Activated CD8-positive, alpha-beta memory T cell treated with anti-CD3 and anti-CD28 coated beads for 48 hours (primary cell): ENCODE measurements at regions not wholly inside any gene's neighbourhood (a gene's known extent, or its start where the extent isn't known, plus 50 kb on each side); places are given as distances from the start of the nearest gene placed in this dataset.
"Not testable (repeated sequence)": the region's sequence is repeated elsewhere in the genome, so short reads cannot be mapped to it uniquely, and the experiment has no call there.

Source experiments
- DNase-seq, 3 experiments: peaks; one replicate each; pipeline ENCODE4 v3.0.0-alpha.2; 2020; ENCODE audit warnings: low read depth in 2 of 3, low spot score in 2 of 3

GRCh38 chr6:11299421-11299784 lies 66.9 kb upstream of the NEDD9 start:
- DNase-seq = not testable (repeated sequence)

DNA sequence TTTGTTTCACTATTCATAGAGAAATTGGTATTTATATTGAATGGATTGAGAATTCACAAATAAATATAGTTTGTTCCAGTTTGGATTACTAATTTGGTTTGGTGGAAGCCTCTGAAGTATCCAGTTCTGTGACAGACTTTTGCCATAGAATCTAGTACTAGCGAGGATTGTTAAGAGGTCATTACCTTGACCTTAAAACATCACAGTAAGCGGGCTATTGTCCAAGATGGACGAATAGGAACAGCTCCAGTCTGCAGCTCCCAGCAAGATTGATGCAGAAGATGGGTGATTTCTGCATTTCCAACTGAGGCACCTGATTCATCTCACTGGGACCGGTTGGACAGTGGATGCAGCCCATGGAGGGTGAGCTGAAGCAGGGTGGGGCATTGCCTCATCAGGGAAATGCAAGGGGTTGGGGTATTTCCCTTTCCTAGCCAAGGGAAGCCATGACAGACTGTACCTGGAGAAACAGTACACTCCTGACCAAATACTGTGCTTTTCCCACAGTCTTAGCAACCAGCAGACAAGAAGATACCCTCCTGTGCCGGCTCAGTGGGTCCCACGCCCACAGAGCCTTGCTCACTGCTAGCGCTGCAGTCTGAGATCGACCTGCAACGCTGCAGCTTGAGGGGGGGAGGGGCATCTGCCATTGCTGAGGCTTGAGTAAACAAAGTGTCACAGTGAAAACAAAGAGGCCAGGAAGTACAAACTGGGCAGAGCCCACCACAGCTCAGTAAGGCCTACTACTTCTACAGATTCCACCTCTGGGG lies 66.4 kb upstream of the NEDD9 start:
- DNase-seq = no peak

DNA sequence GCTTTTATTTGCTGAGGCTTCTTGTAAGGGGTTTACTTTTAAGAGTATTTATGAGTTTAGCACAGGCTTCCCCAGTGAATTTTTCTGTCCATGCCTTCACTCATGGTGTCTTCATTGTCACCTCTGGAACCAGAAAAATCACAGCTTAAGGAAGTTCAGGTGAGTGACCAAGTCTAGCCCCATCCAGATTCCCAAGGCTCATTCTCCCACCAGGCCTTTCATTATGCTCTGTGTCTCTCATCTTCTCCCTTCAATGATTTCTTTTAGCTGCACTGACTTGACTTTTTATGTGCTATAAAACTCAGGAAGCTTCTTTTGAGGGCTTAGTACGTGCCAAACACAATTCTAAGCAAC lies 64.9 kb upstream of the NEDD9 start:
- no peak for DNase-seq

- no peak for DNase-seq
Measured at GRCh38 chr6:11296449-11297375, 64.2 kb upstream of the NEDD9 start.

GRCh38 chr6:11295969-11296368 lies 63.5 kb upstream of the NEDD9 start:
- no peak for DNase-seq

DNA sequence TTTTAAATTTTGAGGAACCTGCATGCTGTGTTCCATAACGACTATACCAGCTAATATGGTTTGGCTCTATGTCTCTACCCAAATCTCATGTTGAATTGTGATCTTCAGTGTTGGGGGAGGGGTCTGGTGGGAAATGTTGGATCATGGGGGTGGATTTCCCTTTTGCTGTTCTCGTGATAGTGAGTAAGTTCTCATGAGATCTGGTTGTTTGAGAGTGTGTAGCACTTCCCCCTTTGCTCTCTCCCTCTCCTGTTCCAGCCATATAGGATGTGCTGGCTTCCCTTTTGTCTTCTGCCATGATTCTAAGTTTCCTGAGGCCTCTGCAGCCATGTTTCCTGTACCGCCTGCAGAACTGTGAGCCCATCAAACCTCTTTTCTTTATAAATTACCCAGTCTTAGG lies 61.8 kb upstream of the NEDD9 start:
- no peak for DNase-seq

GRCh38 chr6:11292594-11293236 lies 60.2 kb upstream of the NEDD9 start:
- DNase-seq = no peak

- no peak for DNase-seq
Measured at GRCh38 chr6:11292091-11292490, 59.6 kb upstream of the NEDD9 start.

DNA sequence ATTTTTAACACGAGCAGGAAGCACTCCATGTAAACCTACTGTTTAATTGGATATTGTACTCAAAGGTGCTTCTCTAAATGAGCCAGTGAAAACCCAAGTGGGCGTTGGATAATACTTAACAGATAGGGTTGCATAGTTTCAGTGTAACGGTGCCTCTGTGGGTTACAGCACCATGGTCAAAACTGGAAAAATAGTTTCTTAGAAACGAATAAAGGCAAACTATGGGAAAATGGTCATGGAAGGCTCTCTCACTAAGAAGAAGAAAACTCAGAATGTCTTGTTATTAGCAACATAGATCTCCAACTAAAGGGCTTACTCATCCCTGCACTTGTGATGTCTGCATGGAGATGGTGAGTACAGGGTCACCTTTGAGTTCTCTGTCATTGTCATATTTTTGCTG lies 59.1 kb upstream of the NEDD9 start:
- no peak for DNase-seq

GRCh38 chr6:11290027-11290426 lies 57.6 kb upstream of the NEDD9 start:
- no peak for DNase-seq

DNA sequence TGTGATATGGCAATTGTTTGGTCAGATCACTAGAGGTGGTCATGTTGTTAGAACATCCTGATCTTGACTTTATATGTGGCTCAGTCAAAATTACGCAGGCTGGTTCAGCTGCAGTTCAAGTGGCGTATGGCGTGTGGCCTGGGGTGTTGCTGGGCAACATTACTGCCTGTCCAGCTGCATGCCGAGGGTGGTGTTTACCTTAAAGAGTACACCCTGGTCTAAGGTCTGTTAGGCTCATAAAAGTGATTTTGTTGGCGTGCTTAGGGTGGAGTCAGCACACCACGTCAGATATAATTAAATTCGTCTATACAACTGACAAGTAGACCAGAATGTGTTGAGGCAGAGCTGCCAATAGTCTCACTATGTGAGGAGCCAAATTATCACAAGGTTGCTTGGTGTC lies 55.6 kb upstream of the NEDD9 start:
- DNase-seq = no peak

GRCh38 chr6:11284996-11285395 lies 52.5 kb upstream of the NEDD9 start:
- no peak for DNase-seq

DNA sequence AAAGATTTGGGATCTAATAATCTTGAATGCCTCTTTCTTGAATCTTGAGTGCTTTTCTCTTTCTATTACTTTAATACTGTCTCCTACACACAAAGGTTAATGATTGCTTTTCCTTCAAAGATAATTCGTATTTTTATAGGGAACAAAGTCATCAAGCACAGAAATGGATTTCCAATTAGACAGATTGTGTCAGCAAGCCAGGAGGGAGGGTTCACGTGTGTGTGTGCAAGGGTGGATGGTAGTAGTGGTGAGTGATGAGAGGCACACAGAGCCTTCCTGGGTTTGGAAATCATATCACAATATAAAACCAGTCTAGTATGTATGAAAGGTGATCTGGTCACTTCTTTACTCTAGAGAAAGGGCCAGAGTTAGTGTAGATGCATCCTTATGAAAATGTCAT lies 51.2 kb upstream of the NEDD9 start:
- no peak for DNase-seq

GRCh38 chr6:11282875-11283274 lies 50.4 kb upstream of the NEDD9 start:
- DNase-seq = no peak
